ENCODE measurements at regions not wholly inside any gene's neighbourhood (a gene's known extent, or its start where the extent isn't known, plus 50 kb on each side); places are given as distances from the start of the nearest gene placed in this dataset.
"Not testable (repeated sequence)": the region's sequence is repeated elsewhere in the genome, so short reads cannot be mapped to it uniquely, and the experiment has no call there.

GRCh38 chr9:24672336-24672735 is 126.6 kb upstream of the IZUMO3 start:
- H3K27ac ChIP-seq (ENCODE audit: poor library complexity, severe bottlenecking), result no peak overlapping the region
- H3K4me3 ChIP-seq (ENCODE audit: severe bottlenecking), result no peak overlapping the region
- H3K36me3 ChIP-seq (ENCODE audit: low read depth), result no peaks in the 10 kb centered on the region
- no peak for TF ChIP-seq CTCF (IDR thresholded peaks at IDR 0.05; ENCODE audit: poor library complexity, severe bottlenecking)
- ATAC-seq (ENCODE audit: low read depth) (no peak), DNase-seq (ENCODE audit: low spot score) (no peak)
- H3K9me3 ChIP-seq (ENCODE audit: severe bottlenecking), result no peaks in the 10 kb centered on the region
- no peaks in the 10 kb centered on the region for H3K4me1 ChIP-seq (ENCODE audit: insufficient read depth, poor library complexity, severe bottlenecking)
- peaks cover 4% of the 10 kb centered on the region for H3K27me3 ChIP-seq (ENCODE audit: insufficient read depth, poor library complexity, severe bottlenecking)

DNA sequence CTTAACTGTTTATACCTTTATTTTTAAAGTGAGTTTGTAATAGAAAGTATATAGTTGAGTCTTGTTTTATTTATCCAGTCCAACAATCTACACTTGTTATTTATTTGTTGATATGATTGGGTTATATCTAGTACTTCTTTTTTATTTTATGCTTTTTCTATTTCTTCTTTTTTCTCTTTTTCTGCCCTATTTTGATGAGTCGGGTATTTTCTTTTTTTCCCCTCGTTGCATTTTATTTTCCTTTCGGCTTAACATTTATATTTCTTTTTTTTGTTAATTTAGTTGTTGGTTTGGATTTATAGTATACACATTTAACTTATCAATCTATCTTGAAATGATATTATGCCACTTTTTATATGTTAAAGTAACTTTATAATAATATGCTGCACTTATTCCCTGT is 111.7 kb upstream of the IZUMO3 start:
- H3K36me3 ChIP-seq (ENCODE audit: low read depth), result no peaks in the 10 kb centered on the region
- ATAC-seq (ENCODE audit: low read depth) (no peak), DNase-seq (ENCODE audit: low spot score) (no peak)
- H3K27me3 ChIP-seq (ENCODE audit: insufficient read depth, poor library complexity, severe bottlenecking), result no peaks in the 10 kb centered on the region
- no peak for TF ChIP-seq CTCF (IDR thresholded peaks at IDR 0.05; ENCODE audit: poor library complexity, severe bottlenecking)
- H3K4me1 ChIP-seq (ENCODE audit: insufficient read depth, poor library complexity, severe bottlenecking), result no peaks in the 10 kb centered on the region
- H3K4me3 ChIP-seq (ENCODE audit: severe bottlenecking), result no peak overlapping the region
- H3K27ac ChIP-seq (ENCODE audit: poor library complexity, severe bottlenecking), result no peak overlapping the region
- H3K9me3 ChIP-seq (ENCODE audit: severe bottlenecking), result no peaks in the 10 kb centered on the region

GRCh38 chr9:24652181-24652580 is 106.5 kb upstream of the IZUMO3 start:
- no peak for TF ChIP-seq CTCF (IDR thresholded peaks at IDR 0.05; ENCODE audit: poor library complexity, severe bottlenecking)

GRCh38 chr9:24628809-24629208 is 83.1 kb upstream of the IZUMO3 start:
- not testable (repeated sequence) for H3K36me3 ChIP-seq (ENCODE audit: low read depth); DNase-seq (ENCODE audit: low spot score); ATAC-seq (ENCODE audit: low read depth); H3K4me1 ChIP-seq (ENCODE audit: insufficient read depth, poor library complexity, severe bottlenecking); H3K27ac ChIP-seq (ENCODE audit: poor library complexity, severe bottlenecking); H3K4me3 ChIP-seq (ENCODE audit: severe bottlenecking); H3K9me3 ChIP-seq (ENCODE audit: severe bottlenecking); H3K27me3 ChIP-seq (ENCODE audit: insufficient read depth, poor library complexity, severe bottlenecking)

More at GRCh38 chr9:24652181-24652580, 106.5 kb upstream of the IZUMO3 start:
- ATAC-seq (ENCODE audit: low read depth) (no peak), DNase-seq (ENCODE audit: low spot score) (no peak)
- H3K36me3 ChIP-seq (ENCODE audit: low read depth), result no peaks in the 10 kb centered on the region
- no peaks in the 10 kb centered on the region for H3K27me3 ChIP-seq (ENCODE audit: insufficient read depth, poor library complexity, severe bottlenecking)
- H3K9me3 ChIP-seq (ENCODE audit: severe bottlenecking), result no peaks in the 10 kb centered on the region
- H3K27ac ChIP-seq (ENCODE audit: poor library complexity, severe bottlenecking), result no peak overlapping the region
- H3K4me3 ChIP-seq (ENCODE audit: severe bottlenecking), result no peak overlapping the region
- H3K4me1 ChIP-seq (ENCODE audit: insufficient read depth, poor library complexity, severe bottlenecking), result no peaks in the 10 kb centered on the region

DNA sequence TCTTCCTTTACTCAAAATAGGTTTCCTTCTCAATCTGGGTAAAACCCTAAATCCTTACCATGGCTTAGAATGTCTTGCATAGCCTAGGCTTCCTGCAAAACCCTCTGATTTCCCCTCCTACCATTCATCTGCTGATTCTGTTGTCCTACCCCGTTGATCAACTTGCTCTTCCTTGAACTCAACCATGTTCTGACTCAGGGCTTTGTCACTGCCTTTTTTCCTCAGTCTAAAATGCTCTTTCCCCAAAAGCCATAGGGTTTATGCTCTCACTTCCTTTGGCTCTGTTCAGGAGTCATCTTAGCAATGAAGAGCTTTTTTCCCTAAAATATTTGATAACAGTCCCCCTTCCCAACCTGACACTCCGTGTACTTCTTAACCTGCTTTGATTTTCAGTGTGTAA is 79.4 kb upstream of the IZUMO3 start:
- no peak overlapping the region for H3K27ac ChIP-seq (ENCODE audit: poor library complexity, severe bottlenecking)
- no peak for TF ChIP-seq CTCF (IDR thresholded peaks at IDR 0.05; ENCODE audit: poor library complexity, severe bottlenecking)
- no peak for DNase-seq (ENCODE audit: low spot score)
- H3K27me3 ChIP-seq (ENCODE audit: insufficient read depth, poor library complexity, severe bottlenecking), result no peaks in the 10 kb centered on the region
- no peak for ATAC-seq (ENCODE audit: low read depth)
- no peaks in the 10 kb centered on the region for H3K9me3 ChIP-seq (ENCODE audit: severe bottlenecking)
- H3K36me3 ChIP-seq (ENCODE audit: low read depth), result no peaks in the 10 kb centered on the region
- no peaks in the 10 kb centered on the region for H3K4me1 ChIP-seq (ENCODE audit: insufficient read depth, poor library complexity, severe bottlenecking)
- H3K4me3 ChIP-seq (ENCODE audit: severe bottlenecking), result no peak overlapping the region

Measured in RWPE2 (cell line).